Activated T-helper 2 cell treated with anti-CD3 and anti-CD28 coated beads, Interferon-gamma antibody, Interleukin-2, Interleukin-4, amounts not matched to agents 10 μg/mL and 5 μg/mL and 100 μg/mL, durations not matched to agents 14 hours and 24 hours and 36 hours (primary cell): ENCODE measurements at regions not wholly inside any gene's neighbourhood (a gene's known extent, or its start where the extent isn't known, plus 50 kb on each side); places are given as distances from the start of the nearest gene placed in this dataset.

ENCODE experiments used
- DNase-seq: peaks from one replicate; pipeline ENCODE4 v3.0.0; 2021; ENCODE audit warnings: low spot score
- H3K27ac Mint-ChIP-seq: one replicate; pipeline ENCODE4 v1.8.0; 2021; ENCODE audit warnings: mixed read lengths
- H3K27me3 Mint-ChIP-seq: one replicate; pipeline ENCODE4 v1.8.0; 2021; ENCODE audit warnings: low read depth, mixed read lengths
- H3K36me3 Mint-ChIP-seq: one replicate; pipeline ENCODE4 v1.8.0; 2021; ENCODE audit warnings: low read depth, mixed read lengths
- H3K4me1 Mint-ChIP-seq: one replicate; pipeline ENCODE4 v1.8.0; 2021; ENCODE audit warnings: low read depth, mixed read lengths
- H3K4me3 Mint-ChIP-seq: one replicate; pipeline ENCODE4 v1.8.0; 2021; ENCODE audit warnings: low read depth, mild to moderate bottlenecking, moderate library complexity, mixed read lengths
- H3K9me3 Mint-ChIP-seq: one replicate; pipeline ENCODE4 v1.8.0; 2021; ENCODE audit warnings: mixed read lengths
- intact Hi-C: fragments of 100-400 bp; cut with micrococcal nuclease; formaldehyde crosslinking; loops from one replicate; pipeline ENCODE4 v1.15.1; 2023

GRCh38 chr20:56762401-56762800 is 133.3 kb downstream of the TFAP2C start:
- Mint-ChIP-seq H3K4me1 (no peaks in the 10 kb centered on the region), H3K27me3 (no peaks in the 10 kb centered on the region), H3K9me3 (no peaks in the 10 kb centered on the region), H3K27ac (no peak overlapping the region), H3K4me3 (no peak overlapping the region), H3K36me3 (no peaks in the 10 kb centered on the region)
- intact Hi-C loops, result no loop called here
- no peak for DNase-seq

- H3K36me3 Mint-ChIP-seq, result no peaks in the 10 kb centered on the region
- H3K27ac Mint-ChIP-seq, result no peak overlapping the region
- no peaks in the 10 kb centered on the region for H3K9me3 Mint-ChIP-seq
- no peaks in the 10 kb centered on the region for H3K4me1 Mint-ChIP-seq
- H3K4me3 Mint-ChIP-seq, result no peak overlapping the region
- DNase-seq, result no peak
- H3K27me3 Mint-ChIP-seq, result no peaks in the 10 kb centered on the region
- intact Hi-C loops, result no loop called here
Measured at GRCh38 chr20:56762829-56763228, 133.7 kb downstream of the TFAP2C start.

- H3K9me3 Mint-ChIP-seq, result no peaks in the 10 kb centered on the region
- H3K4me1 Mint-ChIP-seq, result no peaks in the 10 kb centered on the region
- H3K27ac Mint-ChIP-seq, result no peak overlapping the region
- no peaks in the 10 kb centered on the region for H3K27me3 Mint-ChIP-seq
- DNase-seq, result no peak
- intact Hi-C loops, result no loop called here
- no peaks in the 10 kb centered on the region for H3K36me3 Mint-ChIP-seq
- H3K4me3 Mint-ChIP-seq, result no peak overlapping the region
Measured at GRCh38 chr20:56764671-56765070, 135.6 kb downstream of the TFAP2C start.

DNA sequence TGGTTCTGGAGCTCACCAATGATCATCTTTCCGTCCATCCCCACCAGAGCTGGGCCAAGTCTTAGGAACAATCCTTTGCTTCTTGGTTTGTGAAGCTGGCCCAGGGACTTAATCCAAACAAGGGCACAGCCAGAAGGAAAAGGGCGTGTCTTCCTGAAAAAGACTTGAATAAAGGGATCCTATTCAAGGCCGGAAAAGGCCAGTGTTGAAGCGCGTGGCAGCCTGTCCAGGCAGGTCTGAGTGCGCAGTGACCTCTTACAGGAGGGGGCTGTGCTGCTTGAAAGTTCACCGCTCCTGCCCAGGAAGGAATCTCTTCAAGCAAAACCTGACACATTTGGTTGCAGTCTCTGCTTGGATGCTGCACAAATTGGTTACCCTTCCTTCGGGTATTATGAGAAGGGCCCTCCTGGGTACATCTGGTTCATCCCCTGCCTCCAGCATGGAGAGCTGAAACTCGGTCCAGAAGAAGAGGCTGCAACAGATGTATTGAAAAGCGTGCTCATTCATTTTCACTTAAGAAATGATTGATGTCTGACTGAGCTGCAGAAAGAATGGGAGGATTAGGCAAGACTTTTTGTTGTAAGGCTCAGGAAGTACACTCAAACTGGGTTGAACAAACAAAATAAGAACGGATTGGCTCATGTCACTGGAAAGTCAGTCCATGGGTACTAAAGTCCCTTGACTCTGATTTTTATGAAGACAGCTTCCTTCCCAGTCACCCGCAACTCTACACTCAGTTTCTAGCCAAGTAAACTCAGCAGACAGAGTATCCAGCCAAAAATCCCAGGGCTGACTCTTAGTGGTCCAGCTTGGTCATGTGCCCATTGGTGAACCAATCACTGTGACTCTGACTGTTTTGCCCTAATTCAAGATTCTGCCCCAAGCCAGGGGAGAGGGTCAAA is 136.3 kb downstream of the TFAP2C start:
- Mint-ChIP-seq H3K36me3 (no peaks in the 10 kb centered on the region), H3K27me3 (no peaks in the 10 kb centered on the region), H3K9me3 (no peaks in the 10 kb centered on the region), H3K4me3 (no peak overlapping the region), H3K4me1 (no peaks in the 10 kb centered on the region), H3K27ac (no peak overlapping the region)
- no peak for DNase-seq
- intact Hi-C loops, result no loop called here

DNA sequence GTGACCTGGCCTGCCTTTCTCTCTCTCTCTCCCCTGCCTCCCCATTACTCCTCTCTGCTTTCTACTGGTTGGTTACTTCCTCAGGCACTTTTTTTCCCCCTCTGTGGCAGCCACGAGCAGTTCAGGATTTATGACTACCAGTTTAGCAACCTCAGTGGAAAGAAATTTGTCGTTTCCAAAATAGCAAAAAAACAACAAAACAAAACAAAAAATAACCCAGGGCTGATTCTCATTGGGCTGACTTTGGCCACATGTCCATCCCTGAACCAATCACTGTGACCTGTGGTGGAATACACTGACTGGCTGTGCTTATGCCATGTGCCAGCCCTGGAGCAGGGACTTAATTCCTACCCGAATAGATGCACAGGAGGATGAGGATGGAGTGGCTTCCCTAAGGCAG is 137.4 kb downstream of the TFAP2C start:
- intact Hi-C loops, result no loop called here
- H3K27ac Mint-ChIP-seq, result no peak overlapping the region
- no peaks in the 10 kb centered on the region for H3K27me3 Mint-ChIP-seq
- no peak overlapping the region for H3K4me3 Mint-ChIP-seq
- no peaks in the 10 kb centered on the region for H3K36me3 Mint-ChIP-seq
- no peaks in the 10 kb centered on the region for H3K4me1 Mint-ChIP-seq
- DNase-seq, result no peak
- H3K9me3 Mint-ChIP-seq, result no peaks in the 10 kb centered on the region

GRCh38 chr20:56769921-56770600 is 141.0 kb downstream of the TFAP2C start:
- Mint-ChIP-seq H3K9me3 (no peaks in the 10 kb centered on the region), H3K36me3 (no peaks in the 10 kb centered on the region), H3K4me3 (no peak overlapping the region), H3K27ac (no peak overlapping the region), H3K27me3 (no peaks in the 10 kb centered on the region), H3K4me1 (no peaks in the 10 kb centered on the region)
- no peak for DNase-seq
- intact Hi-C loops, result no loop called here

- no peak overlapping the region for H3K4me3 Mint-ChIP-seq
Measured at GRCh38 chr20:56773749-56774148, 144.6 kb downstream of the TFAP2C start.

GRCh38 chr20:56774873-56775272 is 145.8 kb downstream of the TFAP2C start:
- Mint-ChIP-seq H3K27me3 (no peaks in the 10 kb centered on the region), H3K27ac (no peak overlapping the region), H3K4me3 (no peak overlapping the region), H3K9me3 (no peaks in the 10 kb centered on the region), H3K4me1 (peaks cover 3% of the 10 kb centered on the region), H3K36me3 (no peaks in the 10 kb centered on the region)
- intact Hi-C loops, result no loop called here
- DNase-seq, result no peak

More at GRCh38 chr20:56773749-56774148, 144.6 kb downstream of the TFAP2C start:
- peaks cover 2% of the 10 kb centered on the region for H3K4me1 Mint-ChIP-seq
- no peak for DNase-seq
- no peaks in the 10 kb centered on the region for H3K27me3 Mint-ChIP-seq
- no peak overlapping the region for H3K27ac Mint-ChIP-seq
- H3K9me3 Mint-ChIP-seq, result no peaks in the 10 kb centered on the region
- intact Hi-C loops, result no loop called here
- no peaks in the 10 kb centered on the region for H3K36me3 Mint-ChIP-seq

DNA sequence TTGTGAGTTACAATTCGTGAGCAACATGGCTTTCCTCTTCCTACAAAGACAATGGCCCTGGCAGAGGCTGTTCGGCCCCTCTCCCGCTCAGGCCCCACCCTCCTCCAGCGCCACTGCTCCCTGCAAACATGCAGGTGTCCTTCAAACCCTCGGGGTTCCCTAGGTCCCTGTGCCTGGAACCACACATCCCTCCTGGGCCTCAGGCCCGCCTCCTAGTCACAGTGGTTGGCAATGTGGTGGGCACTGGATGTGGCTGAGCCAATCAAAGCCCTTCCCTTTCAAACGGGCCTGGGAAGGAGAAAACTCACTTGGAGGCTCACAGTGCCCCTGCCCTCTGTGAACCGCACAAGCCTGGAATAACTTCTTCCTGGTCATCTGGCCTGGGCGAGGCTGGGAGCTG is 147.2 kb downstream of the TFAP2C start:
- no peaks in the 10 kb centered on the region for H3K27me3 Mint-ChIP-seq
- no peak for DNase-seq

GRCh38 chr20:56778765-56779195 is 149.7 kb downstream of the TFAP2C start:
- H3K4me1 Mint-ChIP-seq, result peaks cover 3% of the 10 kb centered on the region
- no peaks in the 10 kb centered on the region for H3K27me3 Mint-ChIP-seq
- no peaks in the 10 kb centered on the region for H3K9me3 Mint-ChIP-seq
- DNase-seq, result no peak
- no peaks in the 10 kb centered on the region for H3K36me3 Mint-ChIP-seq
- no peak overlapping the region for H3K4me3 Mint-ChIP-seq
- intact Hi-C loops, result no loop called here
- no peak overlapping the region for H3K27ac Mint-ChIP-seq

More for the DNA sequence above, 147.2 kb downstream of the TFAP2C start:
- Mint-ChIP-seq H3K27ac (no peak overlapping the region), H3K4me3 (no peak overlapping the region), H3K9me3 (no peaks in the 10 kb centered on the region), H3K4me1 (peaks cover 3% of the 10 kb centered on the region), H3K36me3 (no peaks in the 10 kb centered on the region)
- intact Hi-C loops, result no loop called here

GRCh38 chr20:56779452-56780143 is 150.5 kb downstream of the TFAP2C start:
- Mint-ChIP-seq H3K27me3 (no peaks in the 10 kb centered on the region), H3K27ac (no peak overlapping the region), H3K36me3 (no peaks in the 10 kb centered on the region), H3K4me3 (no peak overlapping the region), H3K9me3 (no peaks in the 10 kb centered on the region), H3K4me1 (peaks cover 3% of the 10 kb centered on the region)
- no peak for DNase-seq
- intact Hi-C loops, result no loop called here

- intact Hi-C loops, result no loop called here
- no peaks in the 10 kb centered on the region for H3K27me3 Mint-ChIP-seq
- DNase-seq, result no peak
- H3K4me3 Mint-ChIP-seq, result no peak overlapping the region
- H3K36me3 Mint-ChIP-seq, result no peaks in the 10 kb centered on the region
- no peaks in the 10 kb centered on the region for H3K9me3 Mint-ChIP-seq
- no peak overlapping the region for H3K27ac Mint-ChIP-seq
- H3K4me1 Mint-ChIP-seq, result peaks cover 3% of the 10 kb centered on the region
Measured at GRCh38 chr20:56780266-56780665, 151.2 kb downstream of the TFAP2C start.
